Activated B cell treated with CpG ODN at 0.5 μM for 24 hours (primary cell): ENCODE measurements at regions not wholly inside any gene's neighbourhood (a gene's known extent, or its start where the extent isn't known, plus 50 kb on each side); places are given as distances from the start of the nearest gene placed in this dataset.

ENCODE experiments used
- ATAC-seq: fragments of 200-7000 bp; cut with Tn5 transposase; one replicate; pipeline ENCODE4 v1.10.0; 2021; ENCODE audit warnings: low read depth, mild to moderate bottlenecking, moderate library complexity
- CTCF ChIA-PET: fragments of 350-600 bp; sonication (Branson Sonifier 250); formaldehyde crosslinking; loops from one replicate; lab custom pipeline; 2021; ENCODE audit warnings: antibody characterized with exemption; lab: Charles Lee
- POLR2A ChIA-PET: fragments of 350-600 bp; sonication (Branson Sonifier 250); formaldehyde crosslinking; loops from one replicate; lab custom pipeline; 2021; ENCODE audit warnings: antibody characterized with exemption; lab: Charles Lee
- DNase-seq: peaks from one replicate; pipeline ENCODE4 v3.0.0; 2022
- H3K27ac Mint-ChIP-seq: one replicate; pipeline ENCODE4 v1.8.0; 2020; ENCODE audit warnings: mixed read lengths
- H3K27me3 Mint-ChIP-seq: one replicate; pipeline ENCODE4 v1.8.0; 2021; ENCODE audit warnings: mixed read lengths
- H3K36me3 Mint-ChIP-seq: one replicate; pipeline ENCODE4 v1.8.0; 2021; ENCODE audit warnings: low read depth, mixed read lengths
- H3K4me1 Mint-ChIP-seq: one replicate; pipeline ENCODE4 v1.8.0; 2021; ENCODE audit warnings: mixed read lengths
- H3K4me3 Mint-ChIP-seq: one replicate; pipeline ENCODE4 v1.8.0; 2020; ENCODE audit warnings: mild to moderate bottlenecking, mixed read lengths
- H3K9me3 Mint-ChIP-seq: one replicate; pipeline ENCODE4 v1.8.0; 2020; ENCODE audit warnings: mixed read lengths
- CTCF ChIP-seq: fragments of 200-600 bp; IDR thresholded peaks from one replicate; pipeline ENCODE4 v1.8.0; 2022; ENCODE audit warnings: antibody characterized with exemption, mild to moderate bottlenecking
- intact Hi-C: fragments of 100-400 bp; cut with micrococcal nuclease; formaldehyde crosslinking; loops from one replicate; pipeline ENCODE4 v1.15.1; 2024

GRCh38 chr6:126477678-126478077, 137.8 kb downstream of the CENPW start:
- ChIA-PET CTCF (no interaction called here), POLR2A (no interaction called here)
- DNase-seq (no peak), ATAC-seq (no peak)
- Mint-ChIP-seq H3K9me3 (no peaks in the 10 kb centered on the region), H3K27me3 (no peaks in the 10 kb centered on the region), H3K36me3 (no peaks in the 10 kb centered on the region), H3K27ac (no peak overlapping the region), H3K4me1 (no peaks in the 10 kb centered on the region), H3K4me3 (no peak overlapping the region)
- no peak for TF ChIP-seq CTCF
- intact Hi-C loops, result no loop called here

DNA sequence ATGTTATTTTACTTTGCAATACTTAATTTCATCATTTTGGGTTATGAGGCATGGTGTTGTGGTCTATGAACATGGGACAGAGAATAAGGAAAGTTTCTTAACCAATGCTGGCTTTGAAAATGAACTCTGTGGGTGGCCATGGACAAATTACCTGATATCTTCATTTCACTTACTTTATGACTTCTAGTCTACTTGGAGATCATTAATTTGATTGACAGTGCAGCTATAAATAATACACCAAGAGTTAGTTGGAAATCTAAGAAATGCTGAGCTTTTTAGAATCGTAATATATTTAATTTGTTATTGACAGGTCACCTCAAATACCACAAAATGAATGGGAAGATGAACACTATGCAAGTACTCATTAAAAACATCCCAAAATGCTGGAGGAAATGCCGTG, 140.4 kb downstream of the CENPW start:
- DNase-seq, result no peak
- Mint-ChIP-seq H3K27ac (no peak overlapping the region), H3K4me1 (no peaks in the 10 kb centered on the region), H3K36me3 (no peaks in the 10 kb centered on the region), H3K4me3 (no peak overlapping the region), H3K27me3 (no peaks in the 10 kb centered on the region), H3K9me3 (no peaks in the 10 kb centered on the region)
- TF ChIP-seq CTCF, result no peak
- intact Hi-C loops, result no loop called here
- ChIA-PET CTCF (no interaction called here), POLR2A (no interaction called here)
- no peak for ATAC-seq

DNA sequence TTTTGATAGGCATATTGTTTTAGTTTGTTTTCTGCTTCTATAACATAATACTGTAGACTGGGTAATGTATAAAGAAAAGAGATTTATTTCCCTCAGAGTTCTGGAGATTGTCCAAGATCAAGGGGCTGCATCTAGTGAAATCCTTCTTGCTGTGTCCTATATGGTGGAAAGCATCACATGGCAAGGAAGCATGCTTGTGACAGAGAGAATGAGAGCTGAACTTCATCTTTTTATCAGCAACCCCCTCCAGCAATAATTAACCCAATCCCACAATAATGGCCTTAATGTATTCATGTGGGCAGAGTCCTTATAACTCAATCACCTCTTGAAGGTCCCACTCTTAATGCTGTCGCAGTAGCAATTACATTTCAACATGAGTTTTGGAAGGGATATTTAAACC, 141.4 kb downstream of the CENPW start:
- H3K27me3 Mint-ChIP-seq, result no peaks in the 10 kb centered on the region

GRCh38 chr6:126504792-126505191, 164.9 kb downstream of the CENPW start:
- Mint-ChIP-seq H3K27me3 (no peaks in the 10 kb centered on the region), H3K4me1 (no peaks in the 10 kb centered on the region), H3K27ac (no peak overlapping the region), H3K9me3 (peaks cover 3% of the 10 kb centered on the region), H3K4me3 (no peak overlapping the region), H3K36me3 (no peaks in the 10 kb centered on the region)
- intact Hi-C loops, result no loop called here
- CTCF ChIA-PET, result no interaction called here
- ATAC-seq (no peak), DNase-seq (no peak)
- no peak for TF ChIP-seq CTCF
- POLR2A ChIA-PET, result no interaction called here

More for the DNA sequence above, 141.4 kb downstream of the CENPW start:
- Mint-ChIP-seq H3K27ac (no peak overlapping the region), H3K36me3 (no peaks in the 10 kb centered on the region), H3K4me1 (no peaks in the 10 kb centered on the region), H3K9me3 (no peaks in the 10 kb centered on the region), H3K4me3 (no peak overlapping the region)
- DNase-seq (no peak), ATAC-seq (no peak)
- ChIA-PET CTCF (no interaction called here), POLR2A (no interaction called here)
- intact Hi-C loops, result no loop called here
- no peak for TF ChIP-seq CTCF

GRCh38 chr6:126513198-126513597, 173.3 kb downstream of the CENPW start:
- H3K4me3 Mint-ChIP-seq, result no peak overlapping the region
- ChIA-PET POLR2A (no interaction called here), CTCF (no interaction called here)
- no peaks in the 10 kb centered on the region for H3K4me1 Mint-ChIP-seq
- ATAC-seq (no peak), DNase-seq (no peak)
- TF ChIP-seq CTCF, result no peak
- H3K9me3 Mint-ChIP-seq, result peaks cover 3% of the 10 kb centered on the region
- no peaks in the 10 kb centered on the region for H3K27me3 Mint-ChIP-seq
- intact Hi-C loops, result no loop called here
- H3K27ac Mint-ChIP-seq, result no peak overlapping the region
- no peaks in the 10 kb centered on the region for H3K36me3 Mint-ChIP-seq
